Hepatocyte (in vitro differentiated cells): ENCODE measurements at regions not wholly inside any gene's neighbourhood (a gene's known extent, or its start where the extent isn't known, plus 50 kb on each side); places are given as distances from the start of the nearest gene placed in this dataset.

Experiments used
- DNase-seq: peaks from one replicate; pipeline ENCODE4 v3.0.0-alpha.2; 2016; ENCODE audit warnings: low spot score
- H2AFZ ChIP-seq: fragments of 200-600 bp; sonication (generic); 2 replicates; pipeline ENCODE4 v1.6.0; 2016; ENCODE audit warnings: antibody characterized with exemption, mild to moderate bottlenecking
- H3K27ac ChIP-seq: fragments of 200-600 bp; sonication (generic); 2 replicates; pipeline ENCODE4 v1.5.1; 2016; ENCODE audit warnings: mild to moderate bottlenecking
- H3K27me3 ChIP-seq: fragments of 200-600 bp; sonication (generic); 2 replicates; pipeline ENCODE4 v1.6.1; 2016
- H3K36me3 ChIP-seq: fragments of 200-600 bp; sonication (generic); replicated peaks from 2 replicates; pipeline ENCODE4 v1.5.1; 2016; ENCODE audit warnings: low read depth; ENCODE audit not compliant: insufficient read depth
- H3K4me1 ChIP-seq: fragments of 200-600 bp; sonication (generic); 2 replicates; pipeline ENCODE4 v1.5.1; 2016; ENCODE audit warnings: mild to moderate bottlenecking, moderate library complexity; ENCODE audit not compliant: insufficient read depth
- H3K4me2 ChIP-seq: fragments of 200-600 bp; sonication (generic); 2 replicates; pipeline ENCODE4 v1.6.0; 2016
- H3K4me3 ChIP-seq: fragments of 200-600 bp; sonication (generic); 2 replicates; pipeline ENCODE4 v1.5.1; 2016; ENCODE audit warnings: mild to moderate bottlenecking
- H3K79me2 ChIP-seq: fragments of 200-600 bp; sonication (generic); 2 replicates; pipeline ENCODE4 v1.6.0; 2017; ENCODE audit warnings: mild to moderate bottlenecking
- H3K9me2 ChIP-seq: fragments of 200-600 bp; sonication (generic); replicated peaks from 2 replicates; pipeline ENCODE4 v1.6.0; 2017; ENCODE audit warnings: mild to moderate bottlenecking; ENCODE audit not compliant: insufficient read depth
- H3K9me3 ChIP-seq: fragments of 200-600 bp; sonication (generic); 2 replicates; pipeline ENCODE4 v1.5.1; 2016; ENCODE audit warnings: low read depth, mild to moderate bottlenecking
- H4K20me1 ChIP-seq: fragments of 200-600 bp; sonication (generic); 2 replicates; pipeline ENCODE4 v1.6.0; 2016; ENCODE audit warnings: mild to moderate bottlenecking; ENCODE audit not compliant: insufficient read depth, poor library complexity, severe bottlenecking
- EZH2 ChIP-seq: fragments of 200-600 bp; sonication (generic); IDR thresholded peaks from 2 replicates; pipeline ENCODE4 v1.6.1; 2016; ENCODE audit warnings: antibody characterized with exemption, mild to moderate bottlenecking, borderline replicate concordance
- EZH2phosphoT487 ChIP-seq: fragments of 200-600 bp; sonication (generic); IDR thresholded peaks from one replicate; pipeline ENCODE4 v1.6.1; 2018; ENCODE audit warnings: antibody characterized with exemption, mild to moderate bottlenecking, low read depth, moderate library complexity; ENCODE audit not compliant: unreplicated experiment, severe bottlenecking
- WGBS: methylation state at CpG from one replicate; pipeline ENCODE4 v1.1.6; 2016; ENCODE audit warnings: low lambda C conversion rate; ENCODE audit errors: missing lambda C conversion rate; 5-methylcytosine and 5-hydroxymethylcytosine counted together
- TF ChIP-seq, protein P1 (sequence below): fragments of 200-600 bp; sonication (generic); IDR thresholded peaks from 2 replicates; pipeline ENCODE4 v1.5.1; 2016; ENCODE audit warnings: antibody characterized with exemption, mild to moderate bottlenecking; ENCODE audit not compliant: poor library complexity

DNA sequence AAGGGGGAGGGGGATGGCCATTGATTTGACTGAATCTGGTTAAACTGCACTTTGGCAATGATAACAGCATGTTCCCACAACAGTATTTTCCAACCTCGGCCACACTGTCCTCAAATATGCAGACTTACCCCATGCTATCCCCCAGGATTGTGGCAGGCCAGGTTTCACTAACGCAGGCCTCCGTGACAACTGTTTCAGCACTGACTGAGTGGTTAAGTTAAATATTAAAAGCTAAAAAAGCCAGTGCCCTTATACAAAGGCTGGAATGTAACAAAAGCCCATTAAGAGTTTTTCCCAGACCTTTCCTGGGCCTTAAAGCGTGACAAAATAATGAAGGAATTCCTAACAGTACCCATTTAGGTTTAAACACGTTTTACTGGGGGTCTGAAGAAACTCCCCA, 202.9 kb downstream of the USP25 start:
- no peaks in the 10 kb centered on the region for H3K9me3 ChIP-seq
- DNase-seq: peak; percentile 10
- no peak overlapping the region for H3K4me3 ChIP-seq
- H3K9me2 ChIP-seq: no peaks in the 10 kb centered on the region
- no peak overlapping the region for H2AFZ ChIP-seq
- H3K79me2 ChIP-seq: no peaks in the 10 kb centered on the region
- H3K36me3 ChIP-seq: no peaks in the 10 kb centered on the region
- H3K4me1 ChIP-seq: no peaks in the 10 kb centered on the region
- TF ChIP-seq, protein P1, sequence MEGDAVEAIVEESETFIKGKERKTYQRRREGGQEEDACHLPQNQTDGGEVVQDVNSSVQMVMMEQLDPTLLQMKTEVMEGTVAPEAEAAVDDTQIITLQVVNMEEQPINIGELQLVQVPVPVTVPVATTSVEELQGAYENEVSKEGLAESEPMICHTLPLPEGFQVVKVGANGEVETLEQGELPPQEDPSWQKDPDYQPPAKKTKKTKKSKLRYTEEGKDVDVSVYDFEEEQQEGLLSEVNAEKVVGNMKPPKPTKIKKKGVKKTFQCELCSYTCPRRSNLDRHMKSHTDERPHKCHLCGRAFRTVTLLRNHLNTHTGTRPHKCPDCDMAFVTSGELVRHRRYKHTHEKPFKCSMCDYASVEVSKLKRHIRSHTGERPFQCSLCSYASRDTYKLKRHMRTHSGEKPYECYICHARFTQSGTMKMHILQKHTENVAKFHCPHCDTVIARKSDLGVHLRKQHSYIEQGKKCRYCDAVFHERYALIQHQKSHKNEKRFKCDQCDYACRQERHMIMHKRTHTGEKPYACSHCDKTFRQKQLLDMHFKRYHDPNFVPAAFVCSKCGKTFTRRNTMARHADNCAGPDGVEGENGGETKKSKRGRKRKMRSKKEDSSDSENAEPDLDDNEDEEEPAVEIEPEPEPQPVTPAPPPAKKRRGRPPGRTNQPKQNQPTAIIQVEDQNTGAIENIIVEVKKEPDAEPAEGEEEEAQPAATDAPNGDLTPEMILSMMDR: no peak
- TF ChIP-seq EZH2: no peak
- TF ChIP-seq EZH2phosphoT487: no peak
- no peaks in the 10 kb centered on the region for H4K20me1 ChIP-seq
- WGBS: 60% methylated on average over 5 of the region's 5 CpGs
- no peak overlapping the region for H3K4me2 ChIP-seq
- no peaks in the 10 kb centered on the region for H3K27me3 ChIP-seq
- peak overlapping the region; percentile 18 for H3K27ac ChIP-seq

DNA sequence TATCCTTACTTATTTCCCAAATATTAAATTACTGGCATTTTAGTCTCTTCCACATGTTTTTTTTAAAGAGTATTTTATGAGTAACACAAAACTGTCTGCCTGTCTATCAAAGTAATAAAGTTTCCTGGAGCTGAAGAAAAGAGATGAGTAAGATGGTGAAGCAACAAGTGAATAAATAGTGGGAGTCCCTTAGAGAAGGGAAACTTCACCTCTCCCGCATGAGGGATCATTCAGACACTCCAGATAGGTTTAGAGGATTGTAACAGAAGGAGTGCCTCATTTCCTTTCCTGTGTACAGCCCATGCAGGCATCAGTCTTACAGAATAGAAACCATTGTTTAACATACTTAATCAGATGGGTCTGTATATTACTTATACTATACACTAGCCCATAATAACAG, 205.7 kb downstream of the USP25 start:
- no peak for DNase-seq

DNA sequence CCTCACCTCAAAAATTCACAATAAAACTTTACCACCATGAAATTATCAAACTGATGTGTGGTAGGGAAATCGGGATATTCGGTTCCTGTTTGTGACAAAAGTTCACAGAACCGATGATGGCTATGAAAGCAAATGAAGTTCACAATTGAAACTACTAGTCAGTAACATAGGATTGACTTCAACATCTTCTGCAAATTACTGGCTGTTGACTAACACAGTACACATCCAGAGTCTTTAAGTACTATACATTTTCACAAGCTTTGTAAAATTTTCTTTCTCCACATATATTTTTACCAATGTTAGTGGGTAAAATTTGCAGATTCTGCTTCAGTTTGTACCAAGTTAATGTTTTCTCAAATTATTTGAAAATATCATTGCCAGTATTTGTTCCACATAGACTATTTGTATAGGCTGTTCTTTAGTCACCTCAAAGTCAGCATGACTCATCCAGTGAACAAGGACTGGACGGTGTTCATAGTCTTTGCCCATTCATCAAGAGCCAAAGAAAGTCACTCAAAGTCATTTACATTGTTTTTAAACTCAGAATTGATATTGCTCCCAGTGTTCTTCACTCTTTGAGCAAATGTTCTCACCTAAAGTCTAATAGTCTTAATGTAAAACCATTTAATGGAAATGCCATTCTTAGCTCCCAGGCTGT, 213.4 kb downstream of the USP25 start:
- TF ChIP-seq, protein P1: no peak
- TF ChIP-seq EZH2phosphoT487 (no peak), EZH2 (no peak)
- H3K27ac ChIP-seq: no peak overlapping the region
- H4K20me1 ChIP-seq: no peaks in the 10 kb centered on the region
- no peak for DNase-seq
- no peaks in the 10 kb centered on the region for H3K4me1 ChIP-seq
- no peaks in the 10 kb centered on the region for H3K27me3 ChIP-seq
- no peaks in the 10 kb centered on the region for H3K9me3 ChIP-seq
- no peak overlapping the region for H3K4me3 ChIP-seq
- H3K9me2 ChIP-seq: no peaks in the 10 kb centered on the region
- no peak overlapping the region for H3K4me2 ChIP-seq
- no peak overlapping the region for H2AFZ ChIP-seq
- 88% methylated on average over 4 of the region's 4 CpGs for WGBS
- H3K36me3 ChIP-seq: no peaks in the 10 kb centered on the region
- H3K79me2 ChIP-seq: no peaks in the 10 kb centered on the region

More for the DNA sequence above, 205.7 kb downstream of the USP25 start:
- no peak overlapping the region for H3K4me3 ChIP-seq
- TF ChIP-seq, protein P1: no peak
- TF ChIP-seq EZH2phosphoT487 (no peak), EZH2 (no peak)
- no peaks in the 10 kb centered on the region for H3K9me3 ChIP-seq
- no peak overlapping the region for H2AFZ ChIP-seq
- WGBS: 79% methylated on average over 1 of the region's 1 CpG
- no peak overlapping the region for H3K27ac ChIP-seq
- H3K9me2 ChIP-seq: no peaks in the 10 kb centered on the region
- H3K36me3 ChIP-seq: no peaks in the 10 kb centered on the region
- no peaks in the 10 kb centered on the region for H3K79me2 ChIP-seq
- no peaks in the 10 kb centered on the region for H4K20me1 ChIP-seq
- H3K27me3 ChIP-seq: no peaks in the 10 kb centered on the region
- no peaks in the 10 kb centered on the region for H3K4me1 ChIP-seq
- no peak overlapping the region for H3K4me2 ChIP-seq
